C4-2B (cell line): ENCODE measurements at regions not wholly inside any gene's neighbourhood (a gene's known extent, or its start where the extent isn't known, plus 50 kb on each side); places are given as distances from the start of the nearest gene placed in this dataset.

Source experiments
- H3K27ac ChIP-seq: fragments of 450-650 bp; 2 replicates; pipeline ENCODE4 v1.5.1; 2017
- ZFX ChIP-seq: fragments of 450-650 bp; IDR thresholded peaks from 2 replicates; pipeline ENCODE4 v1.6.1; 2017
- TF ChIP-seq, protein P1 (sequence below): fragments of 450-650 bp; conservative IDR thresholded peaks from 2 replicates; pipeline ENCODE4 v1.5.1; 2017; ENCODE audit warnings: mild to moderate bottlenecking

DNA sequence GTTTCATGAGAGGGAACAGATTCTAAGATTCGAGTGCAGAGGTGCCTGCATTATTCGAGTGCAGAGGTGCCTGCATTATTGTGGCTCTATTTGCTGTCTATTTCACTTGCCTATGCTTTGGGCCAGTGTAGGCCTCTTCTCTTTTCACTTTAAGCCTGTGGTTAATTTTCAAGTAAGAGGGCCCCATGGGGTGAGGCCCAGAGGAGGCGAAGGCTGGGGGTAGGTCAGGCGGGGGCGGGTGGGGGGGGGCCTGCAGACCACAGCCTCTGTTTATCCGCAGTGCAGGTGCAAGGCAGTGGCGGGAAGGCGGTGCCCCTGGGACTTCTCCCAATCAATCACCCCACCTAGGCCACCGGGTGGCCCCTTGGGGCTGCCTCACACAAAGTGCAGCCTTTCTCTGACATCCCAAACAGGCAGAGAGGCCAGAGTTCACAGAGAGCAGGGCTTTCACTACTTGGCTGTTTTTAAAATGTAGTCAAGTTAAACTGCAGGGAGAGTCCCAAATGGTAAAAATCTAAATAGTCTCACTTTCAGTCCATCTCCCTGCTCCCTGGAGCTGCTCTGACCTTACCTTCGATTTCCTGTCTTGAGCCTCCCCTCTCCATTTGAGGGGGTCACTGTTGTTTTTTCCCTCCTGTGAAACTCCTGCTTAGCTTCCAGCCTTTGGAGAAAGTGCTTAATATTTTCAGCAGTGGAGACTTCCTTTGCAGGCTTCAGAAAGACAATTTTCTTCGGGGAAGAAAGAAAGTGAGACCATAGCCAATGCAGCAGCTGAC lies 249.0 kb downstream of the DLEU7 start:
- H3K27ac ChIP-seq: no peak overlapping the region
- TF ChIP-seq, protein P1, sequence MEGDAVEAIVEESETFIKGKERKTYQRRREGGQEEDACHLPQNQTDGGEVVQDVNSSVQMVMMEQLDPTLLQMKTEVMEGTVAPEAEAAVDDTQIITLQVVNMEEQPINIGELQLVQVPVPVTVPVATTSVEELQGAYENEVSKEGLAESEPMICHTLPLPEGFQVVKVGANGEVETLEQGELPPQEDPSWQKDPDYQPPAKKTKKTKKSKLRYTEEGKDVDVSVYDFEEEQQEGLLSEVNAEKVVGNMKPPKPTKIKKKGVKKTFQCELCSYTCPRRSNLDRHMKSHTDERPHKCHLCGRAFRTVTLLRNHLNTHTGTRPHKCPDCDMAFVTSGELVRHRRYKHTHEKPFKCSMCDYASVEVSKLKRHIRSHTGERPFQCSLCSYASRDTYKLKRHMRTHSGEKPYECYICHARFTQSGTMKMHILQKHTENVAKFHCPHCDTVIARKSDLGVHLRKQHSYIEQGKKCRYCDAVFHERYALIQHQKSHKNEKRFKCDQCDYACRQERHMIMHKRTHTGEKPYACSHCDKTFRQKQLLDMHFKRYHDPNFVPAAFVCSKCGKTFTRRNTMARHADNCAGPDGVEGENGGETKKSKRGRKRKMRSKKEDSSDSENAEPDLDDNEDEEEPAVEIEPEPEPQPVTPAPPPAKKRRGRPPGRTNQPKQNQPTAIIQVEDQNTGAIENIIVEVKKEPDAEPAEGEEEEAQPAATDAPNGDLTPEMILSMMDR: no peak
- TF ChIP-seq ZFX: no peak

DNA sequence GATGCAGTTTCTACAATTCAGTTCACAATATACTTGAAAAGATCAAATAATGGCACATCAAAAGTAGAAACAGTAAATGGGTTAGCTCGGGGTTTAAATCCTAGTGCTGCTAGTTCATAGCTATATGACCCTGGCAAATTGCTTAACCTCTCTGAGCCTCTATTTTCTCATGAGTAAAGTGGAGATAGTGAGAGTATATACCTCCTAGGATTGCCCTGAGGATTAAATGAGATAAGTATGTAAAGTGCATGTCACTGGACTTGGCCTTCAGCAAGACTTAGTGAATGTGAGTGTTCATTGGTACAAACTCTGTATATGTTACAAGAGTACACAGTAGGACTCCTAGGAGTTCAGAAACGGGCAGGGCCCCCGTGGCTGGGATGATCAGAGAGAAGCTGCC lies 248.3 kb downstream of the DLEU7 start:
- no peak overlapping the region for H3K27ac ChIP-seq
- TF ChIP-seq ZFX: no peak

DNA sequence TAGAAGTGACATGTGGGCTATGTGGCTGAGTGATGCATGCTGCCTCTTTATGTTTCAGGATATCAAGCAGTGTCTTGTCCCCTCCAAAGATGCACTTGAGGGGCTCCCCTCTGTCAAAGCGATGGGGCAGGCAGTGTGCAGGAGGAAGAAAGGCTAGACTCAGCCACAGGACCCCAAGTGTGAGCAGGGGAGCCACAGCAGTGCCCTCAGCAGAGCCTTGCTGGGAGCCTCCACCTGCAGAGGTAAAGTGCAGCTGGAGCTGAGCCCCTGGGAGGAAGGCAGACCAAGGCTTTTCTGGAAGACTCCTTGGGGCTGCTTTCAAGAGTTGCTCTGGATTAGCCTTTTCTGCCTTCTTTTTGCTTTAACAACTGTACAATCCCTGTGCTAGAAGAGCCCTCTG lies 247.3 kb downstream of the DLEU7 start:
- no peak overlapping the region for H3K27ac ChIP-seq
- TF ChIP-seq, protein P1: no peak
- no peak for TF ChIP-seq ZFX

DNA sequence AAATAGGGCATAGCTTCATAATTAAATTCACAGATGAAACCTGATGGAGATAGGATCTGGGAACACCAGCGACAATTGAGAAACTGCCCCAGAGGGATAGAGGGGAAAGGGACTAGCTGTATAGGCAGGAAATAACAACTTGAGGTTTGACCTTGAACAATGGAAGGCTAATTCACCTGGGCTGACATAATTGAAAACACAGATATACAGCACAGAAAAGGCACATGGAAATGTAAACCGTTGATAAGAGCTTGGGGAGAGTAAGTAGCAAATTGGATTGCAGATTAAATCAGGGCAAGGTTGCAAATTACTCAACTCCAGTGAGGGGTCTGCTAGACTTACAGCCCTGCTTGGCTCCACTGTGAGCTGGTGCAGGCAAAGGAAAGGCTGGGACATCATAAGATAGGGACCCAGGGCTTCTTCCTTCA lies 246.7 kb downstream of the DLEU7 start:
- TF ChIP-seq, protein P1: no peak
- no peak for TF ChIP-seq ZFX
- H3K27ac ChIP-seq: no peak overlapping the region

DNA sequence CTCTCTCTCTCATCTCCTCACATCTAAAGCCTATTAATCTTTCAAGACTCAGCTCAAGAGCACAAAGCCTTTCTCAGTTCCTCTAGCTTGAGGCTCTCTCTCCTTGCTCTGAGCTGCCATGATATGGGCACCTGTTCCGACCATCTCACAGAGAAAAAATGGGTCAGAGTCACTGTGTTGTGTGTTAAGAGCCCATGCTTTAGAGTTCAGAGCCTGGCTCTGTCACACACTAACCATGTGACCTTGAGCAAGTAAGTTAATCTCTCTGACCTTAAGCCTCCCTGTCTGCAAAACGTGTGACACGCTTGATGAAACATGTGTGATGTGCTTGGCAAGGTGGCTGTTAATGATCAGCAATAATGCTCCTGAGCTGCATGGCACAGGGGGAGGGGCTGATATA lies 245.2 kb downstream of the DLEU7 start:
- no peak for TF ChIP-seq ZFX
- TF ChIP-seq, protein P1: no peak
- no peak overlapping the region for H3K27ac ChIP-seq

DNA sequence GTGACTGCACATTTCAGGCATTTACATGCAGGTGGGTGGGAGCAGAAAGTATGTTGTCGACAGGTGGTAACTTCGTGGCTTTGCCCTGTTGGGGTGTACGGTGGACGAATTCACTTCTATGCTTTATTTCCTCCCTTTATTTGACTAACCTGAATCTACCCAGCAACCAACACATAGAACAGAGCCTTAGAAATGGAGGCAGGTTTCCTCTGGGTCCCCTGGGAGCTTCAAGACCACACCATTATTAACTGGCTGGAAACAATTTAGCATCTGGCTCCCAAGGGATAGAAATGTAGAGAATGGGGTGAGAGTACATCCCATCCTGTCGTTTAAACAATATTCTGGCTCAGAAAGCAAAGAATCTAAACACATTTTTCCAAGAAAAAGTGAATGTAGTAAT lies 244.4 kb downstream of the DLEU7 start:
- TF ChIP-seq ZFX: no peak
- TF ChIP-seq, protein P1: no peak
- H3K27ac ChIP-seq: no peak overlapping the region

DNA sequence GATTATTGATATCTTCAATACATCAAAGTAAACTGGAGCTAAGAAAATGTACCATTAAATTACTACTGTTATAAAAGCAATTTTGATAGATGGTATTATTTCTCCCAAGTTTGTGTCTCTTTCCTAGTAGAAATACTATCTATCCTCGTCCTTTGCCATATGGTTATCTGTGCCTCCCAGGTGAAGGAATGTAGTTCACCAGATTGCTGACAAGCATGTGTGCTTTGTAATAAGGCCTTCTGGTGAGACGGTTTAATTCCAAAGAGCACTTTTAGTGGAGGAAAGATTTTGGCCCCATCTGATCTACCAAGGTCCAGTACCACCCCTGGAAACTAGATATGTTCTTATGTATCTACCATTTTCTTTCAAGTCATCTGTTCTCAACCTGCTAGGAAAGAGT lies 243.6 kb downstream of the DLEU7 start:
- no peak overlapping the region for H3K27ac ChIP-seq
- TF ChIP-seq, protein P1: no peak
- TF ChIP-seq ZFX: no peak

DNA sequence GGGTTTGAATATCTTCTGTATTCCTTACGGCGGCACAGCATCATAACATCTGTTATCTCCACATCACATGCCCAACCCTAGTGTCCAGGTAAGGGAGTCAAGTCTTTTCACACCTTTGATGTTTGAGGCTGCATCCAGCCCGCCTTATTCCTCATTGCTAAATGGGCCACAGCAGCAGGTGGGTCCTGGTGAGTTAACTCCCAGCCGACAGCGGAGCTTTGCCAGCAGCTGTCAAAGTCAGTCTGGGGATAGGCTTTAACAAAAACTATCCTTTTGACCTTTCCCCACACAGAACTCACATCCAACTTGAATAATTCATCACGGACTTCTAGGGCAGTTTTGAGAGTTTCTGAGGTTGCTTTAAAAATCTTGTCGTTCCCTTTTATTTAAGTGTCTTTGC lies 235.1 kb downstream of the DLEU7 start:
- TF ChIP-seq ZFX: no peak
- TF ChIP-seq, protein P1: no peak
- H3K27ac ChIP-seq: no peak overlapping the region
